Trophoblast cell (in vitro differentiated cells and primary cell): ENCODE measurements at regions not wholly inside any gene's neighbourhood (a gene's known extent, or its start where the extent isn't known, plus 50 kb on each side); places are given as distances from the start of the nearest gene placed in this dataset.

ENCODE experiments used
- DNase-seq, 2 donors: peaks; one replicate each; pipeline ENCODE4 v3.0.0-alpha.2; 2016
- H2AFZ ChIP-seq: 2 replicates; pipeline ENCODE4 v1.6.1; 2013; ENCODE audit warnings: low read length, moderate library complexity, mild to moderate bottlenecking; ENCODE audit not compliant: insufficient read depth, poor library complexity
- H2AK5ac ChIP-seq: 2 replicates; pipeline ENCODE4 v1.6.1; 2013; ENCODE audit warnings: mild to moderate bottlenecking, low read length
- H2BK120ac ChIP-seq: 2 replicates; pipeline ENCODE4 v1.6.1; 2013; ENCODE audit warnings: low read length, mild to moderate bottlenecking, moderate library complexity; ENCODE audit not compliant: insufficient read depth, poor library complexity
- H2BK12ac ChIP-seq: 2 replicates; pipeline ENCODE4 v1.6.1; 2013; ENCODE audit warnings: mild to moderate bottlenecking, low read length, moderate library complexity
- H2BK5ac ChIP-seq: 2 replicates; pipeline ENCODE4 v1.6.1; 2013; ENCODE audit warnings: low read length, low read depth, moderate library complexity, mild to moderate bottlenecking; ENCODE audit not compliant: poor library complexity
- H3K14ac ChIP-seq: 2 replicates; pipeline ENCODE4 v1.6.1; 2013; ENCODE audit warnings: mild to moderate bottlenecking, low read length
- H3K18ac ChIP-seq: 2 replicates; pipeline ENCODE4 v1.6.1; 2013; ENCODE audit warnings: mild to moderate bottlenecking, low read length
- H3K23ac ChIP-seq: 2 replicates; pipeline ENCODE4 v1.6.1; 2013; ENCODE audit warnings: low read length
- H3K27ac ChIP-seq: 2 replicates; pipeline ENCODE4 v1.5.1; 2013; ENCODE audit warnings: low read depth, mild to moderate bottlenecking, inconsistent platforms, low read length, moderate library complexity
- H3K27me3 ChIP-seq: 2 replicates; pipeline ENCODE4 v1.6.1; 2013; ENCODE audit warnings: inconsistent platforms, mild to moderate bottlenecking, low read length, moderate library complexity; ENCODE audit not compliant: insufficient read depth
- H3K36me3 ChIP-seq, 2 experiments: 1 replicate in 1 of 2; 2 replicates in 1 of 2; pipeline ENCODE4 v1.6.1; 2013; ENCODE audit warnings: low read length in 2 of 2, mild to moderate bottlenecking in 2 of 2, moderate library complexity in 1 of 2; ENCODE audit not compliant: insufficient read depth in 2 of 2, control insufficient read depth in 1 of 2
- H3K4ac ChIP-seq: 2 replicates; pipeline ENCODE4 v1.6.1; 2013; ENCODE audit warnings: low read depth, mild to moderate bottlenecking, low read length, moderate library complexity
- H3K4me1 ChIP-seq, 2 experiments: 1 replicate in 1 of 2; 2 replicates in 1 of 2; pipeline ENCODE4 v1.6.1; 2013; ENCODE audit warnings: low read length in 2 of 2, mild to moderate bottlenecking in 2 of 2, moderate library complexity in 1 of 2; ENCODE audit not compliant: insufficient read depth in 2 of 2, control insufficient read depth in 1 of 2
- H3K4me2 ChIP-seq: 2 replicates; pipeline ENCODE4 v1.6.1; 2013; ENCODE audit warnings: inconsistent platforms, mild to moderate bottlenecking, low read length, moderate library complexity
- H3K4me3 ChIP-seq: 2 replicates; pipeline ENCODE4 v1.5.1; 2013; ENCODE audit warnings: mild to moderate bottlenecking, low read depth, low read length, inconsistent platforms
- H3K79me1 ChIP-seq: one replicate; pipeline ENCODE4 v1.6.1; 2013; ENCODE audit warnings: low read length
- H3K79me2 ChIP-seq: 2 replicates; pipeline ENCODE4 v1.6.1; 2013; ENCODE audit warnings: low read length, mild to moderate bottlenecking; ENCODE audit not compliant: control insufficient read depth, insufficient read depth, poor library complexity
- H3K9ac ChIP-seq: 2 replicates; pipeline ENCODE4 v1.6.1; 2013; ENCODE audit warnings: mild to moderate bottlenecking, low read length
- H3K9me3 ChIP-seq: 2 replicates; pipeline ENCODE4 v1.6.1; 2013; ENCODE audit warnings: low read depth, mild to moderate bottlenecking, control low read depth, inconsistent platforms, low read length; ENCODE audit not compliant: insufficient read depth
- H4K12ac ChIP-seq: 2 replicates; pipeline ENCODE4 v1.6.1; 2013; ENCODE audit warnings: low read depth, mild to moderate bottlenecking, low read length, moderate library complexity
- H4K8ac ChIP-seq: 2 replicates; pipeline ENCODE4 v1.6.1; 2013; ENCODE audit warnings: low read depth, mild to moderate bottlenecking, low read length, moderate library complexity
- H4K91ac ChIP-seq: one replicate; pipeline ENCODE4 v1.6.1; 2013; ENCODE audit warnings: low read depth, mild to moderate bottlenecking, low read length, moderate library complexity
- WGBS: extraction: QIAGEN DNeasy Blood & Tissue Kit; methylation state at CpG from one replicate; pipeline ENCODE4 v1.1.7; 2013; ENCODE audit warnings: missing lambda C conversion rate; ENCODE audit not compliant: insufficient read length, insufficient coverage; ENCODE audit errors: extremely low coverage; 5-methylcytosine and 5-hydroxymethylcytosine counted together

- Histone ChIP-seq H3K9ac (no peak overlapping the region), H3K79me2 (no peaks in the 10 kb centered on the region), H3K23ac (no peak overlapping the region), H4K91ac (no peak overlapping the region), H3K4ac (no peak overlapping the region), H3K79me1 (no peaks in the 10 kb centered on the region), H3K4me3 (no peak overlapping the region), H3K4me1 (no peaks in the 10 kb centered on the region), H3K36me3 (no peaks in the 10 kb centered on the region), H3K27me3 (no peaks in the 10 kb centered on the region), H3K27ac (no peak overlapping the region), H3K9me3 (no peaks in the 10 kb centered on the region), H3K4me2 (no peak overlapping the region), H2BK120ac (no peak overlapping the region), H3K18ac (no peak overlapping the region), H4K12ac (no peak overlapping the region), H2AFZ (no peak overlapping the region), H4K8ac (no peak overlapping the region), H2BK12ac (no peak overlapping the region), H2BK5ac (no peak overlapping the region), H3K14ac (no peak overlapping the region), H2AK5ac (no peak overlapping the region)
- WGBS, result no CpG with 5 or more reads among the region's 2 CpGs
- DNase-seq, result no peak
These were observed 339.7 kb downstream of the RPRM start for GRCh38 chr2:153138651-153139375.

GRCh38 chr2:153136216-153136615 lies 342.3 kb downstream of the RPRM start:
- no peak overlapping the region for H3K18ac ChIP-seq
- WGBS, result no CpG with 5 or more reads among the region's 2 CpGs
- no peak overlapping the region for H3K9ac ChIP-seq
- H3K4me1 ChIP-seq, result no peaks in the 10 kb centered on the region
- DNase-seq, result peak; percentile 17 to 54
- no peak overlapping the region for H4K12ac ChIP-seq
- no peak overlapping the region for H2BK5ac ChIP-seq
- H3K27me3 ChIP-seq, result no peaks in the 10 kb centered on the region
- no peaks in the 10 kb centered on the region for H3K79me2 ChIP-seq
- no peak overlapping the region for H2AFZ ChIP-seq
- H3K79me1 ChIP-seq, result no peaks in the 10 kb centered on the region
- no peak overlapping the region for H4K8ac ChIP-seq
- no peaks in the 10 kb centered on the region for H3K9me3 ChIP-seq
- H3K4me2 ChIP-seq, result no peak overlapping the region
- H3K4ac ChIP-seq, result no peak overlapping the region
- H3K36me3 ChIP-seq, result no peaks in the 10 kb centered on the region
- no peak overlapping the region for H3K23ac ChIP-seq
- no peak overlapping the region for H4K91ac ChIP-seq
- H2AK5ac ChIP-seq, result no peak overlapping the region
- no peak overlapping the region for H3K14ac ChIP-seq
- H3K27ac ChIP-seq, result no peak overlapping the region
- H3K4me3 ChIP-seq, result no peak overlapping the region
- H2BK12ac ChIP-seq, result no peak overlapping the region
- no peak overlapping the region for H2BK120ac ChIP-seq

GRCh38 chr2:153134725-153135124 lies 343.8 kb downstream of the RPRM start:
- H4K12ac ChIP-seq, result no peak overlapping the region
- no peak overlapping the region for H3K18ac ChIP-seq
- no peak overlapping the region for H2BK5ac ChIP-seq
- no peak overlapping the region for H3K23ac ChIP-seq
- H3K79me2 ChIP-seq, result no peaks in the 10 kb centered on the region
- no peak overlapping the region for H2BK120ac ChIP-seq
- no peaks in the 10 kb centered on the region for H3K4me1 ChIP-seq
- H3K27me3 ChIP-seq, result no peaks in the 10 kb centered on the region
- H4K91ac ChIP-seq, result no peak overlapping the region
- no peak overlapping the region for H3K27ac ChIP-seq
- no peak overlapping the region for H3K4me2 ChIP-seq
- peak in 1 of 2 donors; percentile 30 for DNase-seq
- no peaks in the 10 kb centered on the region for H3K9me3 ChIP-seq
- H2BK12ac ChIP-seq, result no peak overlapping the region
- no peaks in the 10 kb centered on the region for H3K36me3 ChIP-seq
- no peak overlapping the region for H2AK5ac ChIP-seq
- H3K4me3 ChIP-seq, result no peak overlapping the region
- no peak overlapping the region for H2AFZ ChIP-seq
- H3K4ac ChIP-seq, result no peak overlapping the region
- H4K8ac ChIP-seq, result no peak overlapping the region
- H3K9ac ChIP-seq, result no peak overlapping the region
- no peak overlapping the region for H3K14ac ChIP-seq
- WGBS, result no CpG with 5 or more reads among the region's 1 CpG
- no peaks in the 10 kb centered on the region for H3K79me1 ChIP-seq

GRCh38 chr2:153133716-153134115 lies 344.8 kb downstream of the RPRM start:
- peak in 1 of 2 donors; percentile 45 for DNase-seq
- Histone ChIP-seq H3K23ac (no peak overlapping the region), H3K79me1 (no peaks in the 10 kb centered on the region), H3K18ac (no peak overlapping the region), H3K9ac (no peak overlapping the region), H4K8ac (no peak overlapping the region), H2AFZ (no peak overlapping the region), H2BK5ac (no peak overlapping the region), H4K91ac (no peak overlapping the region), H3K36me3 (no peaks in the 10 kb centered on the region), H3K4me3 (no peak overlapping the region), H3K27me3 (no peaks in the 10 kb centered on the region), H3K9me3 (no peaks in the 10 kb centered on the region), H2BK12ac (no peak overlapping the region), H3K4me2 (no peak overlapping the region), H3K4me1 (no peaks in the 10 kb centered on the region), H2AK5ac (no peak overlapping the region), H2BK120ac (no peak overlapping the region), H4K12ac (no peak overlapping the region), H3K4ac (no peak overlapping the region), H3K14ac (no peak overlapping the region), H3K27ac (no peak overlapping the region), H3K79me2 (no peaks in the 10 kb centered on the region)
- WGBS, result no CpG with 5 or more reads among the region's 4 CpGs
